ENCODE measurements at regions not wholly inside any gene's neighbourhood (a gene's known extent, or its start where the extent isn't known, plus 50 kb on each side); places are given as distances from the start of the nearest gene placed in this dataset.

- TF ChIP-seq CTCF (IDR thresholded peaks at IDR 0.05; ENCODE audit: low read length) (no peak), EZH2phosphoT487 (IDR thresholded peaks at IDR 0.05; ENCODE audit: low read length) (no peak)
Observed at GRCh38 chr10:27392606-27393005, 111.5 kb upstream of the RAB18 start.

Data from MM.1S (cell line).